Body of pancreas (tissue), 4 donors: ENCODE measurements at regions not wholly inside any gene's neighbourhood (a gene's known extent, or its start where the extent isn't known, plus 50 kb on each side); places are given as distances from the start of the nearest gene placed in this dataset.

Experiments used
- ATAC-seq: fragments of 150-250 bp; one replicate; pipeline ENCODE4 v1.9.1; 2016
- DNase-seq, 4 donors: peaks; one replicate each; pipeline ENCODE4 v3.0.0-alpha.2; 2019
- H3K27ac ChIP-seq, 4 donors: fragments of 200-600 bp; sonication (generic); 1 replicate in 3 of 4; 2 replicates in 1 of 4; pipeline versions ENCODE4 v1.5.1 to v1.6.1; 2016 to 2019; ENCODE audit warnings: mild to moderate bottlenecking in 1 of 4, mixed read lengths in 1 of 4, moderate library complexity in 1 of 4
- H3K27me3 ChIP-seq, 2 donors: fragments of 200-600 bp; sonication (generic); one replicate each; pipeline ENCODE4 v1.6.0; 2016; ENCODE audit warnings: mild to moderate bottlenecking in 1 of 2
- H3K36me3 ChIP-seq, 2 donors: fragments of 200-600 bp; sonication (generic); replicated peaks in 1 of 2; 2 replicates each; pipeline ENCODE4 v1.5.1; 2016; ENCODE audit warnings: low read depth in 2 of 2; ENCODE audit not compliant: insufficient read depth in 1 of 2
- H3K4me1 ChIP-seq: fragments of 200-600 bp; sonication (generic); one replicate; pipeline ENCODE4 v1.6.0; 2016
- H3K4me3 ChIP-seq, 2 donors: fragments of 200-600 bp; sonication (generic); 1 replicate in 1 of 2; 2 replicates in 1 of 2; pipeline ENCODE4 v1.5.1; 2016 to 2019
- H3K9me3 ChIP-seq, 3 donors: fragments of 200-600 bp; sonication (generic); 1 replicate in 2 of 3; 2 replicates in 1 of 3; pipeline ENCODE4 v1.5.1; 2016
- POLR2A ChIP-seq, 3 donors: fragments of 450-650 bp; IDR thresholded peaks; one replicate each; pipeline ENCODE4 v1.6.1; 2016; ENCODE audit warnings: antibody characterized with exemption in 3 of 3, mild to moderate bottlenecking in 2 of 3
- WGBS, 2 donors: methylation state at CpG; one replicate each; pipeline ENCODE4 v1.1.5; 2017; 5-methylcytosine and 5-hydroxymethylcytosine counted together
- intact Hi-C: fragments of 100-400 bp; cut with DNase I; formaldehyde crosslinking; loops from one replicate; pipeline ENCODE4 v1.15.1; 2023
- TF ChIP-seq, protein P1 (sequence below), 7 experiments: fragments of 450-650 bp in 4 of 7; fragments of 200-600 bp in 3 of 7; sonication (generic) in 3 of 7; IDR thresholded peaks; one replicate each; pipeline ENCODE4 v1.5.1; 2016 to 2019; ENCODE audit warnings: antibody characterized with exemption in 7 of 7

DNA sequence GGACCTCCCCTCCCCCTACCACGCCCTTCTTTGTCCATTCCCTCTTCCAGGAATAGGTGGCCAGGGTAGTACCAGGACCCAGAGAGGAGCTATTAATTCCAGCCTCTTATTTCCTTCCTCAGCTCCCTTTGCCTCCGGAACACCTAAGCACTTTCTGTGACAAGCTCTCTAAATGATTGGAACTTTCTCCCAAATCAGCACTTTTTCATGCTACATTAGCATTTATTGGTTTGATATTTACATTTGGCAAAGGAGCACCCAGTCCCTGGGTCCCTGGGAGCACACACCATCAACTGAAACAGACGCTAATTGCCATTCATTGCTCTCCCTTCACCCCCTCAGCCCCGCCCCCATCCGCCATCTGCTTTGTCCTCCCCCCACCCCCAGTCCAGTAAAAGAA, 182.0 kb upstream of the BCOR start:
- Histone ChIP-seq H3K36me3 (no peaks in the 10 kb centered on the region), H3K4me1 (no peaks in the 10 kb centered on the region), H3K27me3 (no peaks in the 10 kb centered on the region), H3K4me3 (no peak overlapping the region), H3K27ac (no peak overlapping the region), H3K9me3 (no peaks in the 10 kb centered on the region)
- no peak for ATAC-seq
- no peak for DNase-seq
- intact Hi-C loops, result no loop called here
- TF ChIP-seq, protein P1, sequence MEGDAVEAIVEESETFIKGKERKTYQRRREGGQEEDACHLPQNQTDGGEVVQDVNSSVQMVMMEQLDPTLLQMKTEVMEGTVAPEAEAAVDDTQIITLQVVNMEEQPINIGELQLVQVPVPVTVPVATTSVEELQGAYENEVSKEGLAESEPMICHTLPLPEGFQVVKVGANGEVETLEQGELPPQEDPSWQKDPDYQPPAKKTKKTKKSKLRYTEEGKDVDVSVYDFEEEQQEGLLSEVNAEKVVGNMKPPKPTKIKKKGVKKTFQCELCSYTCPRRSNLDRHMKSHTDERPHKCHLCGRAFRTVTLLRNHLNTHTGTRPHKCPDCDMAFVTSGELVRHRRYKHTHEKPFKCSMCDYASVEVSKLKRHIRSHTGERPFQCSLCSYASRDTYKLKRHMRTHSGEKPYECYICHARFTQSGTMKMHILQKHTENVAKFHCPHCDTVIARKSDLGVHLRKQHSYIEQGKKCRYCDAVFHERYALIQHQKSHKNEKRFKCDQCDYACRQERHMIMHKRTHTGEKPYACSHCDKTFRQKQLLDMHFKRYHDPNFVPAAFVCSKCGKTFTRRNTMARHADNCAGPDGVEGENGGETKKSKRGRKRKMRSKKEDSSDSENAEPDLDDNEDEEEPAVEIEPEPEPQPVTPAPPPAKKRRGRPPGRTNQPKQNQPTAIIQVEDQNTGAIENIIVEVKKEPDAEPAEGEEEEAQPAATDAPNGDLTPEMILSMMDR (IDR thresholded peaks at IDR 0.05), result no peak
- no peak for TF ChIP-seq POLR2A (IDR thresholded peaks at IDR 0.05)
- WGBS, 2 donors, result 75 to 83% methylated on average over 4 to 5 of the region's 5 CpGs

DNA sequence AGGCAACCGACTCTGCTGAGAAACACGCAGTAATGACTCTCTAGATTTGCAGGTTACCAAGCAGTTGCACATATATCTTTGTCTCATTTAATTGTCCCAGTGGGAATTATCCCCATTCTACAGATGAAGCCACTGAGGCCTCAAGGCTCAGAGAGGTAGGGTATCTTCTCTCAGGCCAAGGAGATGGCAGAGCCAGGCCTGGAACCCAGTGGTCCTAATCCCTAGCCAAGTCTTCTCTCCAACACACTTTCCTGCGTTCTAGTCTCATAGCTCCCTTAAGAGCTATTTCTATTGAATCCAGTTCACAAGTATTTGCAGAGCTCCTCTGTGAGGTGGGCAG, 181.3 kb upstream of the BCOR start:
- no peak overlapping the region for H3K27ac ChIP-seq
- 56 to 69% methylated on average over 1 to 3 of the region's 3 CpGs for WGBS, 2 donors
- intact Hi-C loops, result no loop called here
- H3K27me3 ChIP-seq, result no peaks in the 10 kb centered on the region
- no peaks in the 10 kb centered on the region for H3K36me3 ChIP-seq
- no peak overlapping the region for H3K4me3 ChIP-seq
- no peak for DNase-seq
- no peaks in the 10 kb centered on the region for H3K9me3 ChIP-seq
- TF ChIP-seq, protein P1 (IDR thresholded peaks at IDR 0.05), result no peak
- TF ChIP-seq POLR2A (IDR thresholded peaks at IDR 0.05), result no peak
- ATAC-seq, result no peak
- H3K4me1 ChIP-seq, result no peaks in the 10 kb centered on the region

DNA sequence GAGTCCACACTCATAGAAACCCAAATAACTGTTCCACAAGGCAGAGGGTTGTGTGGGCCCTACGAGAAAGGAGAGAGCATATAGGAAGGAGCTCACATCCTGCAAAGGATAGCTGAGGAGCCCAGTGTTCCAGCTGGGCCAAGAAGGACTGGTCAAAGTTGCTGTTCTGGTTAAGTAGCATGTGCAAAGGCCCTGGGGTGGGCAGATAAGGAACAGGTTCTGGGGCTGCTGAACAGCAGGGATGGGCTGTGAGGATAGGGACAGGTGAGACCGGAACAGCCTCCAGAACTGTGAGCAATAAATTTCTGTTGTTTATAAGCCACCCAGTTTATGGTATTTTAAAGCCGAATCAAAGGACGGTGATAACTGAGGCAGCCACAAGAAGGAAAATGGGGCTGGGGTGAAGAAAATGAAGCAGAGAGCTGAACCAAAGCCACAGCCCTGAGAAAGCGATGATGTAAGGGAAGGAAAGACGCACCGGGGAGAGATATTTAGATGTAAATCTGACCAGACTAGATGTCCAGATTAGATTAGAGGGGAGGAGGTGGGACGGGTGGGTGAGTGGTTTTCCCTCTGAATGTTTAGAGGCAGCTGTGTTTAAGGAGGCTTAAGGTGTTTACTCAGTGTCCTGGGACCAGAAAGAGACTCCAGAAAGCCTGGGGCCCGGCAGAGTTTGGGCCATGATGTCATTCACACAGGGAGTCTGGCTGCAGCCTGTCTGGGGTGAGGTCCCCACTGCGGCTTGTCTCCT, 180.8 kb upstream of the BCOR start:
- ATAC-seq (no peak), DNase-seq (no peak)
- Histone ChIP-seq H3K9me3 (no peaks in the 10 kb centered on the region), H3K36me3 (no peaks in the 10 kb centered on the region), H3K27ac (no peak overlapping the region), H3K4me1 (no peaks in the 10 kb centered on the region), H3K27me3 (no peaks in the 10 kb centered on the region), H3K4me3 (no peak overlapping the region)
- WGBS, 2 donors, result 68 to 94% methylated on average over 8 to 10 of the region's 10 CpGs
- intact Hi-C loops, result no loop called here
- no peak for TF ChIP-seq POLR2A (IDR thresholded peaks at IDR 0.05)
- TF ChIP-seq, protein P1 (IDR thresholded peaks at IDR 0.05), result no peak

DNA sequence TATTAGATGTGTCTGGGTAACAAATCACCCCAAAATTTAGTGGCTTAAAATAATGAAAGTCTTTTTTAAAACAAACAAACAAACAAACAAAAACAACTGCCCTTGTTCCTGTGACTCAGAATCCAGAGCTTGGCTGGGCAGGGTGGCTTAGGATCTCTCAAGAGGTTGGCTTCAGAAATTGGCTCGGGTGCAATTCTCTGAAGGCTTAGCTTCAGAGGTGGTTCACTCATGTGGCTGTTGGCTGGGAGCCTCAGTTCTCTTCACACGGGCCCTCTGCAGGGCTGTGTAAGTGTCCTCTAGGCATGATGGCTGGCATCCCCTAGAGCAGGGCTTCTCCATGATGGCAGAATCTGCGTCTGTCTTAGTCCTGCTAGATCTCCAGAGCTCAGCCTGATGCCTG, 179.9 kb upstream of the BCOR start:
- H3K9me3 ChIP-seq, result no peaks in the 10 kb centered on the region
- no peak for DNase-seq
- TF ChIP-seq POLR2A (IDR thresholded peaks at IDR 0.05), result no peak
- TF ChIP-seq, protein P1 (IDR thresholded peaks at IDR 0.05), result no peak
- H3K4me3 ChIP-seq, result no peak overlapping the region
- no peaks in the 10 kb centered on the region for H3K27me3 ChIP-seq
- no peaks in the 10 kb centered on the region for H3K36me3 ChIP-seq
- H3K4me1 ChIP-seq, result no peaks in the 10 kb centered on the region
- ATAC-seq, result no peak
- H3K27ac ChIP-seq, result no peak overlapping the region
- 79% methylated on average over 3 of the region's 3 CpGs; no CpG with 5 or more reads in 1 of the 2 donors for WGBS, 2 donors
- intact Hi-C loops, result no loop called here
